A549 (cell line): ENCODE measurements at regions not wholly inside any gene's neighbourhood (a gene's known extent, or its start where the extent isn't known, plus 50 kb on each side); places are given as distances from the start of the nearest gene placed in this dataset.

ENCODE experiments used
- ATAC-seq, 2 experiments: fragments of 200-7000 bp in 1 of 2; fragments of >200 bp in 1 of 2; cut with Nextera tagmentation in 1 of 2; cut with Tn5 transposase in 1 of 2; 3 replicates each; pipeline versions ENCODE4 v1.8.0 to v1.9.1; 2018 to 2020; ENCODE audit warnings: mild to moderate bottlenecking in 1 of 2, moderate library complexity in 1 of 2
- CTCF ChIA-PET: fragments of 300-600 bp; sonication (Branson Sonifier 250); formaldehyde crosslinking; extraction: SDS; loops from one replicate; lab custom pipeline; 2021; ENCODE audit warnings: antibody characterized with exemption, inconsistent platforms; lab: Yijun Ruan, JAX
- POLR2A ChIA-PET: fragments of 350-600 bp; formaldehyde crosslinking; extraction: SDS; loops from one replicate; lab custom pipeline; 2021; ENCODE audit warnings: antibody characterized with exemption, inconsistent platforms; lab: Yijun Ruan, JAX
- DNase-seq, 2 experiments: peaks; one replicate each; pipeline versions ENCODE4 v3.0.0 to v3.0.0-alpha.2; 2011 to 2016; ENCODE audit warnings: low read depth in 1 of 2, low spot score in 1 of 2
- FAIRE-seq: peaks from 2 replicates; lab custom pipeline; 2011; peaks lifted over from hg19 to GRCh38; lab: Jason Lieb, UNC
- H3K27ac ChIP-seq, 2 experiments: fragments of >200 bp; sonication (Bioruptor Twin); formaldehyde crosslinking; 3 replicates each; pipeline ENCODE4 v1.5.1; 2016 to 2017
- H3K4me1 ChIP-seq: fragments of >200 bp; sonication (Bioruptor Twin); formaldehyde crosslinking; 3 replicates; pipeline ENCODE4 v1.6.1; 2016
- H3K4me2 ChIP-seq: fragments of >200 bp; sonication (Bioruptor Twin); formaldehyde crosslinking; 3 replicates; pipeline ENCODE4 v1.6.1; 2016
- H3K4me3 ChIP-seq: fragments of >200 bp; sonication (Bioruptor Twin); formaldehyde crosslinking; 3 replicates; pipeline ENCODE4 v1.5.1; 2016
- H3K9me3 ChIP-seq: fragments of >200 bp; sonication (Bioruptor Twin); formaldehyde crosslinking; 3 replicates; pipeline ENCODE4 v1.6.1; 2016
- ATOH8 ChIP-seq: fragments of 250-450 bp; sonication (Bioruptor Pico); IDR thresholded peaks from 2 replicates; pipeline ENCODE4 v1.5.0; 2020; ENCODE audit warnings: low read depth, mild to moderate bottlenecking, moderate library complexity
- CBX2 ChIP-seq: fragments of 200-600 bp; sonication (generic); IDR thresholded peaks from 2 replicates; pipeline ENCODE4 v1.6.1; 2016; ENCODE audit warnings: low read depth, mild to moderate bottlenecking, borderline replicate concordance
- CEBPB ChIP-seq, 2 experiments: fragments of >200 bp in 1 of 2; sonication (Bioruptor Twin) in 1 of 2; formaldehyde crosslinking in 1 of 2; IDR thresholded peaks; 2 replicates each; pipeline ENCODE4 v1.6.1; 2012 to 2016
- CTCF ChIP-seq: fragments of >200 bp; sonication (Bioruptor Twin); formaldehyde crosslinking; IDR thresholded peaks from 3 replicates; pipeline ENCODE4 v1.5.1; 2016
- E2F6 ChIP-seq: IDR thresholded peaks from 2 replicates; pipeline ENCODE4 v1.6.1; 2012; ENCODE audit warnings: low read depth, borderline replicate concordance
- EHF ChIP-seq: fragments of 250-450 bp; sonication (Bioruptor Pico); IDR thresholded peaks from 2 replicates; pipeline ENCODE4 v1.5.0; 2020; ENCODE audit warnings: mild to moderate bottlenecking
- ELK1 ChIP-seq: fragments of 150-350 bp; IDR thresholded peaks from 2 replicates; pipeline ENCODE4 v1.6.1; 2014; ENCODE audit warnings: low read depth, mild to moderate bottlenecking, low read length
- FOSB ChIP-seq: fragments of 250-450 bp; sonication (Bioruptor Pico); IDR thresholded peaks from 2 replicates; pipeline ENCODE4 v1.5.0; 2020; ENCODE audit warnings: mild to moderate bottlenecking, moderate library complexity
- HES2 ChIP-seq: fragments of >200 bp; sonication (Bioruptor Twin); formaldehyde crosslinking; IDR thresholded peaks from 2 replicates; pipeline ENCODE4 v1.6.1; 2016
- HMGXB4 ChIP-seq: fragments of 250-450 bp; sonication (Bioruptor Pico); IDR thresholded peaks from 2 replicates; pipeline ENCODE4 v1.5.0; 2021; ENCODE audit warnings: mild to moderate bottlenecking, moderate library complexity, borderline replicate concordance
- HOXA7 ChIP-seq: fragments of 250-450 bp; sonication (Bioruptor Pico); IDR thresholded peaks from 2 replicates; pipeline ENCODE4 v1.5.0; 2020; ENCODE audit warnings: mild to moderate bottlenecking, moderate library complexity
- HOXB5 ChIP-seq: fragments of 250-450 bp; sonication (Bioruptor Pico); IDR thresholded peaks from 2 replicates; pipeline ENCODE4 v1.5.0; 2020; ENCODE audit warnings: mild to moderate bottlenecking, moderate library complexity
- JUN ChIP-seq, 2 experiments: fragments of >200 bp; sonication (Bioruptor Twin); formaldehyde crosslinking; IDR thresholded peaks; 2 replicates in 1 of 2; 3 replicates in 1 of 2; pipeline ENCODE4 v1.6.1; 2016 to 2017
- KDM5A ChIP-seq: fragments of 200-600 bp; sonication (generic); IDR thresholded peaks from 2 replicates; pipeline ENCODE4 v1.6.1; 2016; ENCODE audit warnings: antibody characterized with exemption, mild to moderate bottlenecking
- MAFK ChIP-seq: fragments of 450-650 bp; IDR thresholded peaks from 2 replicates; pipeline ENCODE4 v1.6.1; 2014; ENCODE audit not compliant: partially characterized antibody
- NFE2L2 ChIP-seq: fragments of 150-350 bp; conservative IDR thresholded peaks from 2 replicates; pipeline ENCODE4 v1.6.1; 2014; ENCODE audit warnings: low read length
- NPAS2 ChIP-seq: fragments of 250-450 bp; sonication (Bioruptor Pico); IDR thresholded peaks from 2 replicates; pipeline ENCODE4 v1.8.0; 2022; ENCODE audit warnings: mild to moderate bottlenecking, moderate library complexity, borderline replicate concordance
- NR3C1 ChIP-seq: fragments of >200 bp; sonication (Bioruptor Twin); formaldehyde crosslinking; IDR thresholded peaks from 3 replicates; pipeline ENCODE4 v1.6.1; 2017
- POLR2AphosphoS2 ChIP-seq: conservative IDR thresholded peaks from 2 replicates; pipeline ENCODE4 v1.6.1; 2012; ENCODE audit warnings: low read length, improper control_type of control experiment, inconsistent platforms
- RARB ChIP-seq: fragments of 250-450 bp; sonication (Bioruptor Pico); IDR thresholded peaks from 2 replicates; pipeline ENCODE4 v1.8.0; 2021; ENCODE audit warnings: mild to moderate bottlenecking, moderate library complexity
- RFX5 ChIP-seq: fragments of 450-650 bp; IDR thresholded peaks from 2 replicates; pipeline ENCODE4 v1.7.1; 2014; ENCODE audit warnings: antibody characterized with exemption, mild to moderate bottlenecking, moderate library complexity
- SMC3 ChIP-seq: fragments of >200 bp; sonication (Bioruptor Twin); formaldehyde crosslinking; IDR thresholded peaks from 3 replicates; pipeline ENCODE4 v1.6.1; 2018; ENCODE audit warnings: inconsistent platforms
- SREBF2 ChIP-seq: fragments of 450-650 bp; IDR thresholded peaks from 2 replicates; pipeline ENCODE4 v1.6.1; 2014; ENCODE audit warnings: mild to moderate bottlenecking, moderate library complexity
- TP53 ChIP-seq: fragments of 250-450 bp; sonication (Bioruptor Pico); IDR thresholded peaks from 2 replicates; pipeline ENCODE4 v1.5.0; 2021; ENCODE audit warnings: mild to moderate bottlenecking, moderate library complexity
- USF2 ChIP-seq: fragments of 450-650 bp; IDR thresholded peaks from 2 replicates; pipeline ENCODE4 v1.6.1; 2014; ENCODE audit warnings: antibody characterized with exemption
- ZFP36 ChIP-seq: fragments of 450-650 bp; IDR thresholded peaks from 2 replicates; pipeline ENCODE4 v1.6.1; 2014; ENCODE audit warnings: borderline replicate concordance; ENCODE audit not compliant: partially characterized antibody
- WGBS: methylation state at CpG from one replicate; pipeline ENCODE4 v1.1.6; 2017; ENCODE audit errors: missing lambda C conversion rate; 5-methylcytosine and 5-hydroxymethylcytosine counted together

GRCh38 chr6:101018157-101018556 lies 137.0 kb upstream of the ASCC3 start:
- H3K4me3 ChIP-seq, result no peak overlapping the region
- H3K27ac ChIP-seq, result no peak overlapping the region
- no peak for DNase-seq
- ChIA-PET POLR2A (no interaction called here), CTCF (no interaction called here)
- TF ChIP-seq KDM5A, result no peak
- TF ChIP-seq USF2, result no peak
- no peak for TF ChIP-seq JUN (IDR thresholded peaks at IDR 0.05)
- no peak for TF ChIP-seq ZFP36
- no peak overlapping the region for H3K4me2 ChIP-seq
- no peaks in the 10 kb centered on the region for H3K9me3 ChIP-seq
- no peak for FAIRE-seq
- WGBS, result 31% methylated on average over 3 of the region's 3 CpGs
- H3K4me1 ChIP-seq, result no peaks in the 10 kb centered on the region
- ATAC-seq, result no peak

- TF ChIP-seq SREBF2, result no peak
- TF ChIP-seq MAFK, result peak; percentile 12
- Histone ChIP-seq H3K4me1 (no peaks in the 10 kb centered on the region), H3K4me2 (no peak overlapping the region), H3K4me3 (no peak overlapping the region), H3K27ac (no peak overlapping the region), H3K9me3 (no peaks in the 10 kb centered on the region)
- ChIA-PET CTCF (no interaction called here), POLR2A (no interaction called here)
- no peak for ATAC-seq
- no peak for DNase-seq
- no peak for FAIRE-seq
Measured at GRCh38 chr6:101021504-101021903, 140.4 kb upstream of the ASCC3 start.

GRCh38 chr6:101042966-101043365 lies 161.8 kb upstream of the ASCC3 start:
- Histone ChIP-seq H3K9me3 (no peaks in the 10 kb centered on the region), H3K4me2 (no peak overlapping the region), H3K27ac (no peak overlapping the region), H3K4me3 (no peak overlapping the region)
- POLR2A ChIA-PET, result no interaction called here
- DNase-seq (no peak), FAIRE-seq (no peak)
- CTCF ChIA-PET, result no interaction called here
- no peak for TF ChIP-seq POLR2AphosphoS2
- no peak for TF ChIP-seq TP53
- TF ChIP-seq HES2, result no peak
- no peak for TF ChIP-seq CTCF
- TF ChIP-seq ATOH8 (CRISPR knock-in tag), result no peak
- TF ChIP-seq E2F6, result no peak
- no peak for TF ChIP-seq ELK1
- TF ChIP-seq, all 56 proteins: peak for 0
- H3K4me1 ChIP-seq, result no peaks in the 10 kb centered on the region
- no peak for ATAC-seq
- WGBS, result 64% methylated on average over 4 of the region's 4 CpGs

- ATAC-seq, result no peak
- FAIRE-seq, result no peak
- H3K4me1 ChIP-seq, result no peaks in the 10 kb centered on the region
- 15% methylated on average over 1 of the region's 1 CpG for WGBS
- no peak overlapping the region for H3K4me3 ChIP-seq
- no peaks in the 10 kb centered on the region for H3K9me3 ChIP-seq
- no peak overlapping the region for H3K27ac ChIP-seq
- ChIA-PET CTCF (no interaction called here), POLR2A (no interaction called here)
- DNase-seq, result no peak
- H3K4me2 ChIP-seq, result no peak overlapping the region
- TF ChIP-seq NPAS2 (CRISPR knock-in tag) (no peak), HOXB5 (CRISPR knock-in tag) (no peak), HOXA7 (CRISPR knock-in tag) (no peak), SMC3 (no peak), RARB (CRISPR knock-in tag) (no peak), RFX5 (no peak), CBX2 (no peak), CEBPB (IDR thresholded peaks at IDR 0.05) (no peak), NFE2L2 (no peak), NR3C1 (no peak), HMGXB4 (CRISPR knock-in tag) (no peak), FOSB (CRISPR knock-in tag) (no peak), EHF (no peak), JUN (IDR thresholded peaks at IDR 0.05) (no peak)
Measured at GRCh38 chr6:101058296-101058695, 177.2 kb upstream of the ASCC3 start.
